OCI-LY1 (cell line): ENCODE measurements at regions not wholly inside any gene's neighbourhood (a gene's known extent, or its start where the extent isn't known, plus 50 kb on each side); places are given as distances from the start of the nearest gene placed in this dataset.

Experiments used
- H2AFZ ChIP-seq: fragments of 200-600 bp; sonication (generic), shearing (Covaris generic); 2 replicates; pipeline ENCODE4 v1.6.0; 2014; ENCODE audit warnings: antibody characterized with exemption, mild to moderate bottlenecking, low read length
- H3F3A ChIP-seq: fragments of 200-600 bp; sonication (generic), shearing (Covaris generic); 2 replicates; pipeline ENCODE4 v1.6.0; 2014; ENCODE audit warnings: mild to moderate bottlenecking, antibody characterized with exemption, low read length, moderate library complexity; ENCODE audit not compliant: insufficient read depth
- H3K27ac ChIP-seq: fragments of 200-600 bp; sonication (generic); 2 replicates; pipeline ENCODE4 v1.5.1; 2014; ENCODE audit warnings: low read length, mixed run types, mild to moderate bottlenecking, low read depth; ENCODE audit not compliant: poor library complexity, severe bottlenecking
- H3K27me3 ChIP-seq: fragments of 200-600 bp; sonication (generic); 2 replicates; pipeline ENCODE4 v1.6.0; 2014; ENCODE audit warnings: antibody characterized with exemption, mild to moderate bottlenecking, low read length, moderate library complexity; ENCODE audit not compliant: insufficient read depth
- H3K36me3 ChIP-seq: fragments of 200-600 bp; sonication (generic); 2 replicates; pipeline ENCODE4 v1.6.1; 2014; ENCODE audit warnings: mild to moderate bottlenecking, antibody characterized with exemption, low read length, moderate library complexity, mixed read lengths; ENCODE audit not compliant: insufficient read depth
- H3K4me1 ChIP-seq: fragments of 200-600 bp; sonication (generic); 2 replicates; pipeline ENCODE4 v1.5.1; 2014; ENCODE audit warnings: mild to moderate bottlenecking, low read length, moderate library complexity; ENCODE audit not compliant: insufficient read depth, severe bottlenecking
- H3K4me2 ChIP-seq: fragments of 200-600 bp; sonication (generic), shearing (Covaris generic); 2 replicates; pipeline ENCODE4 v1.6.1; 2014; ENCODE audit warnings: low read length
- H3K4me3 ChIP-seq: fragments of 200-600 bp; sonication (generic); 2 replicates; pipeline ENCODE4 v1.5.1; 2014; ENCODE audit warnings: low read length, low read depth, mild to moderate bottlenecking, mixed read lengths; ENCODE audit not compliant: poor library complexity, severe bottlenecking
- H3K79me2 ChIP-seq: fragments of 200-600 bp; shearing (Covaris generic); 2 replicates; pipeline ENCODE4 v1.6.1; 2016; ENCODE audit warnings: mixed run types, low read length, mixed read lengths; ENCODE audit not compliant: insufficient read depth
- H3K9ac ChIP-seq: fragments of 200-600 bp; sonication (generic), shearing (Covaris generic); 2 replicates; pipeline ENCODE4 v1.6.1; 2014; ENCODE audit warnings: mild to moderate bottlenecking, low read length, mixed read lengths
- H3K9me2 ChIP-seq: fragments of 200-600 bp; sonication (generic), shearing (Covaris generic); 2 replicates; pipeline ENCODE4 v1.6.1; 2014; ENCODE audit warnings: low read depth, mild to moderate bottlenecking, low read length, mixed read lengths
- H3K9me3 ChIP-seq: fragments of 200-600 bp; shearing (Covaris generic); 2 replicates; pipeline ENCODE4 v1.6.1; 2014; ENCODE audit warnings: low read length, mixed read lengths
- H4K20me1 ChIP-seq: fragments of 200-600 bp; sonication (generic), shearing (Covaris generic); 2 replicates; pipeline ENCODE4 v1.6.0; 2016; ENCODE audit warnings: mild to moderate bottlenecking, low read length; ENCODE audit not compliant: insufficient read depth
- EZH2 ChIP-seq: fragments of 200-600 bp; sonication (generic), shearing (Covaris generic); IDR thresholded peaks from 2 replicates; pipeline ENCODE4 v1.8.0; 2017; ENCODE audit warnings: borderline replicate concordance, mixed run types, mild to moderate bottlenecking, antibody characterized with exemption, low read length, moderate library complexity, mixed read lengths
- TF ChIP-seq, protein P1 (sequence below): fragments of 200-600 bp; sonication (generic), shearing (Covaris generic); IDR thresholded peaks from 2 replicates; pipeline ENCODE4 v1.5.1; 2017; ENCODE audit warnings: mild to moderate bottlenecking, antibody characterized with exemption, low read length, moderate library complexity, mixed read lengths

GRCh38 chr13:91146601-91147000 lies 200.9 kb upstream of the MIR17HG start:
- Histone ChIP-seq H3K4me1 (no peaks in the 10 kb centered on the region), H3K9me3 (no peaks in the 10 kb centered on the region), H3F3A (no peaks in the 10 kb centered on the region), H3K36me3 (no peaks in the 10 kb centered on the region), H3K79me2 (no peaks in the 10 kb centered on the region), H3K27ac (no peak overlapping the region), H3K9me2 (no peaks in the 10 kb centered on the region), H3K4me3 (no peak overlapping the region), H3K9ac (no peak overlapping the region), H3K4me2 (no peak overlapping the region), H4K20me1 (no peaks in the 10 kb centered on the region), H3K27me3 (no peaks in the 10 kb centered on the region), H2AFZ (no peak overlapping the region)
- TF ChIP-seq EZH2 = no peak
- TF ChIP-seq, protein P1, sequence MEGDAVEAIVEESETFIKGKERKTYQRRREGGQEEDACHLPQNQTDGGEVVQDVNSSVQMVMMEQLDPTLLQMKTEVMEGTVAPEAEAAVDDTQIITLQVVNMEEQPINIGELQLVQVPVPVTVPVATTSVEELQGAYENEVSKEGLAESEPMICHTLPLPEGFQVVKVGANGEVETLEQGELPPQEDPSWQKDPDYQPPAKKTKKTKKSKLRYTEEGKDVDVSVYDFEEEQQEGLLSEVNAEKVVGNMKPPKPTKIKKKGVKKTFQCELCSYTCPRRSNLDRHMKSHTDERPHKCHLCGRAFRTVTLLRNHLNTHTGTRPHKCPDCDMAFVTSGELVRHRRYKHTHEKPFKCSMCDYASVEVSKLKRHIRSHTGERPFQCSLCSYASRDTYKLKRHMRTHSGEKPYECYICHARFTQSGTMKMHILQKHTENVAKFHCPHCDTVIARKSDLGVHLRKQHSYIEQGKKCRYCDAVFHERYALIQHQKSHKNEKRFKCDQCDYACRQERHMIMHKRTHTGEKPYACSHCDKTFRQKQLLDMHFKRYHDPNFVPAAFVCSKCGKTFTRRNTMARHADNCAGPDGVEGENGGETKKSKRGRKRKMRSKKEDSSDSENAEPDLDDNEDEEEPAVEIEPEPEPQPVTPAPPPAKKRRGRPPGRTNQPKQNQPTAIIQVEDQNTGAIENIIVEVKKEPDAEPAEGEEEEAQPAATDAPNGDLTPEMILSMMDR = no peak

DNA sequence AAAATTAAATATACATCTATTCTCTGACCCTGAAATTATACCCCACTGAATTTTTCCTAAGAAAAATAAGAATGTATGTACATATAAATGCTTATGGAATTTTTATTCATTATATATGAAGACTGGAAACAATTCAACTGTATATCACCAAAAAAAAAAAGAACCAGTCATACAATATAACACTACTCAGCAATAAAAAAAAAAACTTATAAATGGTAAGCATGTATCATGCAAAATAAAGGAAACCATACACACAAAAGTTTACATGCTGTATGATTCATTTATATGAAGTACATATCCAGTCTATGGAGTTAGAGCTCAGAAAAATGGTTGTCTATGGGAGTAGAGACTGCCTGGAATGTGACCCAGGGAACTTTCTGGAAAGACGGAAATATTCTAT lies 199.4 kb upstream of the MIR17HG start:
- H3K4me3 ChIP-seq = no peak overlapping the region
- H3K9me3 ChIP-seq = no peaks in the 10 kb centered on the region
- no peak overlapping the region for H3K4me2 ChIP-seq
- no peaks in the 10 kb centered on the region for H4K20me1 ChIP-seq
- H3F3A ChIP-seq = no peaks in the 10 kb centered on the region
- no peaks in the 10 kb centered on the region for H3K9me2 ChIP-seq
- no peak overlapping the region for H3K9ac ChIP-seq
- H3K79me2 ChIP-seq = no peaks in the 10 kb centered on the region
- H3K27me3 ChIP-seq = no peaks in the 10 kb centered on the region
- no peak overlapping the region for H3K27ac ChIP-seq
- no peak overlapping the region for H2AFZ ChIP-seq
- TF ChIP-seq, protein P1 = no peak
- no peak for TF ChIP-seq EZH2
- no peaks in the 10 kb centered on the region for H3K4me1 ChIP-seq
- H3K36me3 ChIP-seq = no peaks in the 10 kb centered on the region

- Histone ChIP-seq H3K9ac (no peak overlapping the region), H3K9me2 (no peaks in the 10 kb centered on the region), H3K4me3 (no peak overlapping the region), H3K4me2 (no peak overlapping the region), H2AFZ (no peak overlapping the region), H3K27me3 (no peaks in the 10 kb centered on the region), H3K36me3 (no peaks in the 10 kb centered on the region), H4K20me1 (no peaks in the 10 kb centered on the region), H3F3A (no peaks in the 10 kb centered on the region), H3K27ac (no peak overlapping the region), H3K9me3 (no peaks in the 10 kb centered on the region), H3K4me1 (no peaks in the 10 kb centered on the region), H3K79me2 (no peaks in the 10 kb centered on the region)
- TF ChIP-seq, protein P1 = no peak
- no peak for TF ChIP-seq EZH2
These were observed 195.6 kb upstream of the MIR17HG start for GRCh38 chr13:91151921-91152320.
